T-helper 1 cell treated with Interleukin-12 subunit alpha and Interleukin-12 subunit beta and Interleukin-4 antibody, amounts not matched to agents 30 μg/mL and 1 μg/mL, for 36 hours (primary cell): ENCODE measurements at regions not wholly inside any gene's neighbourhood (a gene's known extent, or its start where the extent isn't known, plus 50 kb on each side); places are given as distances from the start of the nearest gene placed in this dataset.
"Not testable (repeated sequence)": the region's sequence is repeated elsewhere in the genome, so short reads cannot be mapped to it uniquely, and the experiment has no call there.

ENCODE experiments used
- H3K27ac Mint-ChIP-seq: one replicate; pipeline ENCODE4 v1.8.0; 2021; ENCODE audit warnings: mild to moderate bottlenecking, mixed read lengths
- H3K27me3 Mint-ChIP-seq: one replicate; pipeline ENCODE4 v1.8.0; 2021; ENCODE audit warnings: low read depth, mixed read lengths
- H3K36me3 Mint-ChIP-seq: one replicate; pipeline ENCODE4 v1.8.0; 2021; ENCODE audit warnings: low read depth, mixed read lengths
- H3K4me1 Mint-ChIP-seq: one replicate; pipeline ENCODE4 v1.8.0; 2021; ENCODE audit warnings: low read depth, mixed read lengths
- H3K4me3 Mint-ChIP-seq: one replicate; pipeline ENCODE4 v1.8.0; 2021; ENCODE audit warnings: mild to moderate bottlenecking, moderate library complexity, mixed read lengths
- H3K9me3 Mint-ChIP-seq: one replicate; pipeline ENCODE4 v1.8.0; 2021; ENCODE audit warnings: mixed read lengths

DNA sequence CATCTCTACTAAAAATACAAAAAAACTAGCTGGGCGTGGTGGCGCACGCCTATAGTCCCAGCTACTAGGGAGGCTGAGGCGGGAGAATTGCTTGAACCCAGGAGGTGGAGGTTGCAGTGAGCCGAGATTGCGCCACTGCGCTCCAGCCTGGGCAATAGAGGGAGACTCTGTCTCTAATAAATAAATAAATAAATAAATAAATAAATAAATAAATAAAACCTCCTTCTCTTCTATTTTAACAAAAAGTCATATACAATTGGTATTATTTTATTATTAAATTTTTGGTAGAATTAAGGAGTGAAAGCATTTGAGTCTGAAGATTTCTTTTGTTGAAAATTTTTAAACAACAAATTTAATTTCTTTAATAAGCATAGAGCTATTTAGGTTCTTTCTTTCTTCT, 301.7 kb downstream of the CD83 start:
- not testable (repeated sequence) for H3K36me3 Mint-ChIP-seq, H3K27ac Mint-ChIP-seq, H3K4me1 Mint-ChIP-seq, H3K4me3 Mint-ChIP-seq, H3K27me3 Mint-ChIP-seq, H3K9me3 Mint-ChIP-seq

GRCh38 chr6:14422061-14422460, 304.5 kb downstream of the CD83 start:
- H3K36me3 Mint-ChIP-seq = no peaks in the 10 kb centered on the region
- no peaks in the 10 kb centered on the region for H3K9me3 Mint-ChIP-seq
- H3K27ac Mint-ChIP-seq = no peak overlapping the region
- no peaks in the 10 kb centered on the region for H3K27me3 Mint-ChIP-seq
- no peak overlapping the region for H3K4me3 Mint-ChIP-seq
- H3K4me1 Mint-ChIP-seq = peaks cover 2% of the 10 kb centered on the region

DNA sequence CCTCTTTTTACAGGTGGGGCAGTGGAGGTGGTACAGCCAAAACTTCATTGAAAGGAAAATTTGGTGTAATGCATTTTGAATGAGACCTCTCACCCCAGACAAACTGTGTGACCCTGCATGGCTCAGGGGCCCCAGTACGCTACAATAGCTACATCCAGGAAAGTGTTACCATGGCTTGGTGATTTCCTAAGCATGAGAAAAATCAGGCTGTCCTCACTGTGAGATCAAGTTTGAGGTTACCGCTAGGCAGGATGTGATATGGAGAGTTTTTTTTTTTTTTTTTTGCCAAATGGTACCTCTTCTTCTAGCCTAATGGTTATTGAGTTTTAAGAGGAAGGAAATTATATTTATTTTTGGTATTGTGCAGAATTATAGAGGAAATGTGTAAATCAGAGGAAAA, 305.3 kb downstream of the CD83 start:
- no peaks in the 10 kb centered on the region for H3K27me3 Mint-ChIP-seq
- H3K4me1 Mint-ChIP-seq = peaks cover 2% of the 10 kb centered on the region
- no peak overlapping the region for H3K27ac Mint-ChIP-seq
- no peak overlapping the region for H3K4me3 Mint-ChIP-seq
- H3K36me3 Mint-ChIP-seq = no peaks in the 10 kb centered on the region
- no peaks in the 10 kb centered on the region for H3K9me3 Mint-ChIP-seq

- H3K4me3 Mint-ChIP-seq = no peak overlapping the region
- peaks cover 2% of the 10 kb centered on the region for H3K4me1 Mint-ChIP-seq
- no peaks in the 10 kb centered on the region for H3K36me3 Mint-ChIP-seq
- H3K9me3 Mint-ChIP-seq = no peaks in the 10 kb centered on the region
- H3K27ac Mint-ChIP-seq = no peak overlapping the region
- no peaks in the 10 kb centered on the region for H3K27me3 Mint-ChIP-seq
Observed at GRCh38 chr6:14423330-14423729, 305.8 kb downstream of the CD83 start.

DNA sequence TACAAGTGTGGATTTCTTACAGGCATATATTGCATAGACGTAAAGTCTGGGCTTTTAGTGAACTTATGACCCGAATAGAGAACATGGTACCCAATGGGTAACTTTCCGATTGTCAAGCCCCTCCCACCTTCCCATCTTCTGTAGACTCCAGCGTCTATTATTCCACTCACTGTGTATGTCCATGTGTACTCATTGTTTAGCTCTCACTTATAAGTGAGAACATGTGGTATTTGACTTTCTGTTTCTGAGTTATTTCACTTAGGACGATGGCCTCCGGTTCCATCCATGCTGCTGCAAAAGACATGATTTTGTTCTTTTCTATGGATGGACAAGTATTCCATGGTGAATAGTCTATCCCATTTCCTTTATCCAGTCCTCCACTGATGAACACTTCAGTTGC, 306.4 kb downstream of the CD83 start:
- H3K27ac Mint-ChIP-seq = no peak overlapping the region
- no peaks in the 10 kb centered on the region for H3K27me3 Mint-ChIP-seq
- H3K9me3 Mint-ChIP-seq = no peaks in the 10 kb centered on the region
- peaks cover 2% of the 10 kb centered on the region for H3K4me1 Mint-ChIP-seq
- H3K4me3 Mint-ChIP-seq = no peak overlapping the region
- no peaks in the 10 kb centered on the region for H3K36me3 Mint-ChIP-seq

DNA sequence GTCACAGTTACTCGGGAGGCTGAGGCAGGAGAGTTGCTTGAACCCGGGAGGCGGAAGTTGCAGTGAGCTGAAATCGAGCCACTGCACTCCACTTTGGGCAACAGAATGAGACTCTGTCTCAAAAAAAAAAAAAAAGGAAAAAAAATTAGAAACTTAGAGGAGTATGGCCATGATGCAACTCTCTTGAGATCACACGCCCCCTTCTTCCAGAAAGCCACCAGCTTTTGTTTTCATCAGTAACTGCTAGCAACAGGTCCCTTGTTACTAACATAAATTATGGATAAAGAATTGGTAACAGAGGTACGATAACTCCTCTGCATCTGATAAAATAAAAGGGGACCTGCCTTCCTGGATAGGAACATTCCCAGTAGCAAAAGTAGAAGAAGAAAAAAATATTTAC, 308.2 kb downstream of the CD83 start:
- no peaks in the 10 kb centered on the region for H3K36me3 Mint-ChIP-seq
- peaks cover 2% of the 10 kb centered on the region for H3K4me1 Mint-ChIP-seq
- H3K9me3 Mint-ChIP-seq = no peaks in the 10 kb centered on the region
- H3K27ac Mint-ChIP-seq = no peak overlapping the region
- H3K4me3 Mint-ChIP-seq = no peak overlapping the region
- no peaks in the 10 kb centered on the region for H3K27me3 Mint-ChIP-seq

GRCh38 chr6:14426281-14426680, 308.7 kb downstream of the CD83 start:
- Mint-ChIP-seq H3K4me1 (peaks cover 2% of the 10 kb centered on the region), H3K27ac (no peak overlapping the region), H3K4me3 (no peak overlapping the region)

DNA sequence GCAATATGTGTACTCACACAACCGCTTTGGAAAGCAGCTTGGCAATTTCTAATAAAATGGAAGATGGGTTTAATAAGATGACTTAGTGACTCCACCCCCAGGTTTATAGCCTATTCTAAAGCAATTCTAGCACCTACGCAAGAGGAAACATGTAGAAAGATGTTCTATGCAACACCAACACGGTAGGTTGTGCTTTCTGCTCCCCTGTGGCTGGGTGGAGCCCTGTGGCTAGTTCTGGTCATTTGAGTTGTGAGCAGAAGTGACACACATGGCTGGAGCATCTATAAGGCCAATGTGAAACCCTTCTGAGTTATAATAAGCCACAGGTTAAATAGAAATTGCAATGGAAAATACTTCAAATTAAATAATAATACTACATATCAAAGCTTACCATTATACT, 310.7 kb downstream of the CD83 start:
- no peak overlapping the region for H3K4me3 Mint-ChIP-seq
- H3K27me3 Mint-ChIP-seq = no peaks in the 10 kb centered on the region
- H3K9me3 Mint-ChIP-seq = no peaks in the 10 kb centered on the region
- peaks cover 2% of the 10 kb centered on the region for H3K4me1 Mint-ChIP-seq
- no peak overlapping the region for H3K27ac Mint-ChIP-seq
- H3K36me3 Mint-ChIP-seq = no peaks in the 10 kb centered on the region

More at GRCh38 chr6:14426281-14426680, 308.7 kb downstream of the CD83 start:
- Mint-ChIP-seq H3K36me3 (no peaks in the 10 kb centered on the region), H3K27me3 (no peaks in the 10 kb centered on the region), H3K9me3 (no peaks in the 10 kb centered on the region)

GRCh38 chr6:14429396-14429795, 311.8 kb downstream of the CD83 start:
- Mint-ChIP-seq H3K4me1 (no peaks in the 10 kb centered on the region), H3K4me3 (no peak overlapping the region), H3K9me3 (no peaks in the 10 kb centered on the region), H3K36me3 (no peaks in the 10 kb centered on the region), H3K27ac (no peak overlapping the region), H3K27me3 (no peaks in the 10 kb centered on the region)

DNA sequence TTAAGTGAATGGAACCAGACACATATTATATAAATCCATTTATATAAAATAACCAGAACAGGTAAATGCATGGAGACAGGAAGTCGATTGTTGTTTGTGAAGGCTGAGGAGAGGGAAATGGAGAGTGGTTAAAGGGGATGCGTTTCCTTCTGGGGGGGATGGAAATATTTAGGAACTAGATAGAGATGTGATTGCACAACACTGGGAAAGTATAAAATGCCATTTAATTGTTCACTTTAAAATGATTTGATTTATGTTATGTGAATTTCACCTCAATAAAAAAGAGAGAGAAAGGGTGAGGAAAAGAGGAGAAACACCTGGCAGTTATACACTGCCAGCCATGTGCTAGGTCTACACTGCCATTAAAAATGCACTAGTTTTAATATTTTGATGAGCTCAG, 312.6 kb downstream of the CD83 start:
- H3K36me3 Mint-ChIP-seq = no peaks in the 10 kb centered on the region
- no peaks in the 10 kb centered on the region for H3K4me1 Mint-ChIP-seq
- H3K27me3 Mint-ChIP-seq = no peaks in the 10 kb centered on the region
- no peak overlapping the region for H3K4me3 Mint-ChIP-seq
- H3K9me3 Mint-ChIP-seq = no peaks in the 10 kb centered on the region
- H3K27ac Mint-ChIP-seq = no peak overlapping the region

DNA sequence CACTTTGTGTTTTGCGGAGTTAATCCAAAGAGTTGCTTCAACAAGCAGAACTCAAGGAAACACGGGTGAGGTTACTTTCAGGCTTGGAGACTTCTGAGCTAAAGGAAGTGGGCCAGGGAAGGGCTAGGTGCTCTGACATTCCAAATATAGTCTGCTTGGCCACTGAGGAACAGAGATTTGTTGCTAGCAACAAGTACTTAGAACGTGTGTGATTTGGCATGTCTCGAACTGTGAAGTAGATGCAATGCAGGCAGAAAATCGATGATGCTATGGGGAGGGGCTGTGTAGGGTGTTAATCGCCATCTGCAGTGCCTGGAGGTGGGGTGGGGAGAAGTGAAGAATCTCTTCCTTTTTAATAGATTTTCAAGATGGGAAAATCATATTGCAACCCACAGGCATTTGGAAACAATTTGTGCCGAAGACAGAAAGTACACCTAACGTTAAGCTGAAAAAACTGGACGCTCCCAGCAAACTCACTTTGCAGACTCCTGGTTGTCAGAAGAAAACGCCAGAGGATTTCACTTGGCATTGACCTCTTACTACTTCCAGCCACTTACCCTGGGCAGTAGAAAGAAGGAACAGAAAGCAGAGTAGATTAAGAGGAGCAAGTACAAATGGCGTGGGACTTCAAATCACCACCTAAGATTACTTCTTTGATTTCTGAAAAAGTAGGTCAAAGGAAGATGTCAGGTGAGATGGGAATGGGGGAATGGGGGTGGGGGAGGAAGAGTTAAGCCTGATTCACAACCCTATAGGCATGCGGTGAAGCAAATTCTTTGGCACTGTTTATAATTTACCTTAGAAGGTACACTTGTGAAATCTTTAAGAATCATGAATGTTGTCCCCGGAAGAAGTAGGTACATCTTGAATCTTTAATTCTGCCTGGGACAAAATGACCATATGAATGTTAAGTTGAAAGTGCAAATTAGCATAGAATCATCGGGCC, 314.1 kb downstream of the CD83 start:
- no peaks in the 10 kb centered on the region for H3K36me3 Mint-ChIP-seq
- no peak overlapping the region for H3K4me3 Mint-ChIP-seq
- no peaks in the 10 kb centered on the region for H3K4me1 Mint-ChIP-seq
- no peaks in the 10 kb centered on the region for H3K27me3 Mint-ChIP-seq
- no peaks in the 10 kb centered on the region for H3K9me3 Mint-ChIP-seq
- H3K27ac Mint-ChIP-seq = no peak overlapping the region

DNA sequence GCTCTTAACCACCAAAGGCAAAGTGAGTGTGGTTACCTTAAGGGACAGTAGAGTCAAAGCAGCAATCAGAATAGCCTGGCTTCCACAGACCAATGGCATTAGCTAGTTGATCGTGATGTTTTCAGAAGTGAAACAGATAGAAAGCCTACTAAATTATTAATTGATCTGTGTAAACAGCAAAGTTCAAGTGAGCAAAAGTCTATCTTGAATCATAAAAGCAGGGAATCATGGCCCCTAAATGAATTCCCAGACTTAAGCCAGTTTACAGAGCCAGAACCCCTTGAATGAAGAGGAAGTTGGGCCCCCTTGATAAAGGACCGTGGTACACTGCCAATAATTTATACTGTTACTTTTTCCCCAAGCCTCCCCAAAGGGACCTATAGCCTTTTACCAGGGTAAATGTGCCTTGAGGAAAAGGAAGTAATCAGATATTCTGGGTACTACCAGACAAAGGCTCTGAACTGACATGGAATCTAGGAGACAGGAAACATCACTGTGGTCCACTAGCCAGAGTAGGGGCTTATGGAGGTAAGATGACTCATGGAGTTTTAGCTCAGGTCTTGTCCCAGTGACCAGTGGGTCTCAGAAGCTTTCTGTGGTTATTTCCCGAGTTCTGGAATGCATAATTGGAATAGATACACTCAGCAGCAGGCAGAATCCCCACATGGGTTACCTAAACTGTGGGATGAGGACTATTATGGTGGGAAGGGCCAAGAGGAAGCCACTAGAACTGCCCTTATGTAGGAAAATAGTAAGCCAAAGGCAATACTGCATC, 317.5 kb downstream of the CD83 start:
- Mint-ChIP-seq H3K4me3 (no peak overlapping the region), H3K4me1 (no peaks in the 10 kb centered on the region), H3K27me3 (no peaks in the 10 kb centered on the region), H3K36me3 (no peaks in the 10 kb centered on the region), H3K27ac (no peak overlapping the region), H3K9me3 (no peaks in the 10 kb centered on the region)

GRCh38 chr6:14436592-14437132, 319.1 kb downstream of the CD83 start:
- Mint-ChIP-seq H3K9me3 (no peaks in the 10 kb centered on the region), H3K27me3 (peaks cover 3% of the 10 kb centered on the region), H3K27ac (no peak overlapping the region), H3K4me3 (no peak overlapping the region), H3K36me3 (no peaks in the 10 kb centered on the region), H3K4me1 (no peaks in the 10 kb centered on the region)

- H3K27me3 Mint-ChIP-seq = peaks cover 3% of the 10 kb centered on the region
- no peaks in the 10 kb centered on the region for H3K4me1 Mint-ChIP-seq
- H3K27ac Mint-ChIP-seq = no peak overlapping the region
- H3K9me3 Mint-ChIP-seq = no peaks in the 10 kb centered on the region
- no peaks in the 10 kb centered on the region for H3K36me3 Mint-ChIP-seq
- no peak overlapping the region for H3K4me3 Mint-ChIP-seq
Observed at GRCh38 chr6:14439419-14439818, 321.8 kb downstream of the CD83 start.
